ENCODE measurements at regions not wholly inside any gene's neighbourhood (a gene's known extent, or its start where the extent isn't known, plus 50 kb on each side); places are given as distances from the start of the nearest gene placed in this dataset.

DNA sequence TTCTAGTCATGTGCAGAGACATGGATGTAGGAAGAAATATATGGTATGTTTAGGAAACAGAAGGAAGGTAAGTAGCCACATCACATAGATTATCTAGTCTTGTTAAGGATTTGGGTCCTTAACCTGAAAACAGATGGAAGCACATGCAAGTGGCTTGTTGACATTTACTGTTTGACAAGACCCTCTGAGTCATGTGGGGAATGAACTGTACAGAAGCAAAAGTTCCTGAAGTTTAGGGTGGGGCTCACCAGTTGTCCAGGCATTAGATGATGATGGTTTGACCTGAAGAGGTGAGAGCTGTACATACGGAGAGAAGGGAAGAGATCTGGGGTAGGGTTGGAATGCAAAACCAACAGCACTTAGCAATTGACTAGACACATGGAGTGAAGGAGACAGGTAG lies 281.1 kb upstream of the GRIP1 start:
- DNase-seq (ENCODE audit: low read depth in 1 of 2, low spot score in 1 of 2): no peak

DNA sequence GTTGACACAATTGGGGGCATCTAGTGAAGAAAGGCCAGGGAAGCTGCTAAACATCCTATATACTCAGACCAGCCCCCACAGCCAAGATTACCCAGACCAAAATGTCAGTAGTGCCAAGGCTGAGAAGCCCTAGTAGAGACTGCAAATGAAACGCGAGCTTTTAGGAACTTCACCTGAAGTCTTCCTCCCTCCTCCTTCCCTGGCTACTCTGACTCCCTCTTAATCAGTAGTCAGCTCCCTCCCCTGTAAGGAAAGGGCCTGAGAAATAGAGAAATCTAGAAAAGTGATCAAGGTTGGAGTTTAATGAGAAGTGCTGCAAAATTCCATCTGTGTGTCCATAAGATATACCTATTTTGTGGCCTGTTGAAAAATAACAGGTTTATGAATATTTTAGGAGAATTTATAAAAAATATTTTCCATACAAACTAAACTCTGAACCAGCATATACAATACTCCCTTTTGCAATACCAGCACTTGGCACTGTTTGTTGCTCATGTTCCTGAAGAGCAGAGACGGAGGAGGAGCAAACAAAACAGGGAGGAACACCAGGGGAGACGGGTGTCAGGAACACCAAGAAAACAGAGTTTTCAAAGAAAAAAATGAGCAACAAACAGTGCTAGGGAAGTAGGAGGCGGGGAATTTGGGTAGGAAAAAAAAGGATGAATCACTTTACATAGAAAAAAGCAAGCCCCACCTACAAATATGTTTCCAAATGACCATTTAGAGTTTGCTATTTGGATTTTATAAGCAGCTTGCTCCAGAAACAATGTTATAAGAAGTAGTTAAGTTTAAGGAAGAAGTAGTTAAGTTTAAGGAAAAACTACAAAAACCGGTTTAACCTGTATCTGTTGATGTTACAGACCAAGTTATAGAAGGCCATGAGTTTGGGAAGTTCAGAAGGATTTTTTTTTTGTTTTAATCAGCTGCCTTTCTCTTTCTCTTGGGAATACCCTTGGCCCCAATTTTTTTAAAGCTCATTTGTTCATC lies 282.1 kb upstream of the GRIP1 start:
- DNase-seq (ENCODE audit: low read depth in 1 of 2, low spot score in 1 of 2): no peak

DNA sequence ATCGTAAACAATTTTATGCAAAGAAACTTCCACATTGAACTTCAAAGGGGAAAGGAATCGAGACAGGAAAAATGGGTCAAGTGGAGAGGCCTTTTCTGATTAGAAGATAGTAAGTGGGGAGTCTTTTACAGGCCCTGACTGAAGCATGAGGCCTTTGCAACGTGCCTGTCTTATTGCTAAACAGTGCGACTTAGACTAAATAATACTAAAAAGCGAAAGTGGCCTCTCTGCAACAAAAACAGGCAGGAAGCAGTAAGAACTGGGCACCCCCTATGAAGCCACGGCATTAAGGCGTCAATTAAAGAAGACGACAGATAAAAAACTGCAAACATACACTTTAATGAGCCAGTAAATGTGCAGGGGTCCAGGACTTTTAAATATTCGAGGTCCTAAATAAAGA lies 283.4 kb upstream of the GRIP1 start:
- no peak for DNase-seq (ENCODE audit: low read depth in 1 of 2, low spot score in 1 of 2)

DNA sequence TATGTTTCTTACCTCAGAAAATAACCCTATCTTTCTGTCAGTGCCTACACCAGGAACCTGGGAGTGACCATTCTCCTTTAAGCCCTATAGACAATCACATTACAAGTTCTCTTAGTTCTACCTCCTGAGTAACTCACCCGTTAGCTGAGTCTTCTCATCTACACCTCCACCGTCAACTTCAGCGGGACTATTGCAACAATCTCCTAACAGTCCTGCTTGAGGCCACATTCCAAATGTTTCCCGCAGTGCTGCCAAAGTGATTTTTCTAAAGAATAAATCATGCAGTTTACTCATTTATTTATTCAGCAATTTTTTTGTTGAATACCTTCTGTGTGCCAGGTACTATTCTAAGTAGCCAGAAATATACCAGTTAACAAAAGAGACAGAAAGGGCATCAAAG lies 285.0 kb upstream of the GRIP1 start:
- no peak for DNase-seq (ENCODE audit: low read depth in 1 of 2, low spot score in 1 of 2)

DNA sequence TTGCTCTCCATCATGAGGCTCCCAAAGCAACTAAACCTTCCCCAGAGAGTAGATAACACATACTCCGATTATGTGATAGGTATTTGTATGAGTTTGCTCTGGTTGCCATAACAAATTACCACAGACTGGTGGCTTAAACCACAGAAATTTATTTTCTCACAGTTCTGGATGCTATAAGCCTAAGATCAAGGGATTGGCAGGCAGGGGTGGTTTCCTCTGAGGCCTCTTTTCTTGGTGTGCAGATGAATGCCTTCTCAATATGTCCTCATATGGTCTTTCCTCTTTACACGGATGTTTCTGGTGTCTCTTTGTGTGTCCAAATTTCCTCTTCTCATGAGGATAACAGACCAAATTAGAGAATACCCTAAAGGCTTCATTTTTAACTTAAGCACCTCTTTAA lies 285.8 kb upstream of the GRIP1 start:
- no peak for DNase-seq (ENCODE audit: low read depth in 1 of 2, low spot score in 1 of 2)

DNA sequence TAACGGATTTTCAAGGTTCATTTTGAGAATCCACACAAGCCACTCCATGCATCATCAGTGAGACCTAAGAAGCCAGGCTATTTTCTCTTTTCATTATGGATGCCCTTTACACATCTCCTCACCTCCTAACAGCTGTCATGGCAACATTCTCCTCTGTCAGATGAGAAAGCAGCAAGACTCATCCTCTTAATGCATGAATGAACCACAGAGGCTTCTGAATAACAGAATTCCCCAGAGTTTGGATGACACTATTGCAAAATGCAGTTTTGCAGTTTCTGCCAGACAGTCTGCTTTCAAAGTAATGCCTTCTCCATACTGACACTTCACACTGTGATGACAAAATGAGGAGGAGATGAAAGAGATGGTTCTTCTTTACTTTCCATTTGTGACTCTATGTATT lies 286.7 kb upstream of the GRIP1 start:
- no peak for DNase-seq (ENCODE audit: low read depth in 1 of 2, low spot score in 1 of 2)

DNA sequence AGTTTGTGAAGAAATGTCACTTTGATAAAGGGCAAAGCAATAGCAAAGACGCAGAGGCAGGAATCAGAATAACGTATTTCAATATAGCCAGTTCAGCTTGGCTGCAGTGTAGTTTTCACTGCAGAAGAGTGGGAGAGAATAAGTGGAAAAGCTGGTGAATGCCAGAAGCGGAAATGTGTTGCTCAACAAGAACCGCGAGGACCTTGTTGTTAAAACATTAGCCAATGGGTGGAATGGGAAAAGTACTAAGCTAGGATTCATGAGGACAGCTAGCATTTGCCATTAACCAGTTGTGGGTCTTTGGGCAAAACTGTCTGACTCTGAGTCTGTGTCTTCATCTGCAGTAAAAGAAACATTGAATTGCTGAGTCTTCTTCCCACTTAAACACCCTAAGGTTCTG lies 292.9 kb upstream of the GRIP1 start:
- DNase-seq (ENCODE audit: low read depth in 1 of 2, low spot score in 1 of 2): no peak

DNA sequence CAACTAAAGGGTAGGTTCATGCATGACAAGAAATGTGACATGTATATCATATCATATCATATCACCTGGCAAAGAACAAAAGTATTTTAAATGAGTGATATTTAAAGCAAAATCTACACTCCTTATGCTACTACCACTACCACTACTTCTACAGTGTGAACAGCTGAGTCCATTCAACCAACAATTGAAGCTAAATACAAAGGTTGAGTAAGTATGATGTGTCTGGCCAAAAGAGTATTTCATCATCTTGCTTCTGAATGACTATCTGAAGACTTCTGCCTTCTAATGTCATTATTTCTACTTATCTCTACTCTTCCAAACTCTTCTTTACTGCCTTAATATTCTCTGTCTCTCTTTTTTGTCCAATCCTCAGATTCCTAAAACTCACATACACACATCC lies 292.6 kb upstream of the CAND1 start:
- DNase-seq (ENCODE audit: low read depth in 1 of 2, low spot score in 1 of 2): no peak

DNA sequence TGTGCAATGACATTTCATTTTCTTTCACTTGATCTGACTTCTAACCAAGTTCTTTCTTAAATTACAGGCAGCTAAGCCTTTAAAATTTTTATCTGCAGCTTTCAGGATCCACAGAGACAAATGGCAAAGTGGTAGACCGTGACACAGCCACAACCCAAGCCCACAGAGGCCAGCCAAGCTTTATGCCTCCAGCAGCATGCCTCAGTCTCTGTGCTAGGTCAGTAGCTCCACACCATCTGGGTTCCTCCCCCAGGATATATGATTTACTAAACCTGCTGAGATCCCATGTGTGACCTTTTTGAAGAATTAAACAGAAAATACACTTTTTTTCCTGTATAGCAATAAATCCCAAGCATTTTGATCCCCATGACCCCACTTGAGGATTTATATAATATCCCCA lies 290.4 kb upstream of the CAND1 start:
- no peak for DNase-seq (ENCODE audit: low read depth in 1 of 2, low spot score in 1 of 2)

DNA sequence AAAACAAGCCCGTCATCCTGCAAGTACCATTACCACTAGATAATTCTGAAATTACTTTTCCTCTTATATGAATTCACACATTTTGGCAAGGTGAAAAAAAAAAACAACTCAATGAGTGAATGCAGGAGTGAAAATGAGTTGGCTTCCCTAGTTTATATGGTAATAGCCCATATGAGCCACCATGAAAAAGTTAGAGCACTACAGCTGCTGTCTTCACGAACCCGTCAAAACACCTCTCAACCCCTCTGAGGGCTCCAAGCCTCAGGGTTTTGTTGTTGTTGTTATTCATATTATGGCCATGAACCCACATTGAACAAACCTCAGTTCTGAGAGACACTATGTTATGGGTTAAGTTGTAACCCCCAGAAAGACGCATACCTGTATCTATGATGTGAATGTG lies 289.9 kb upstream of the CAND1 start:
- DNase-seq (ENCODE audit: low read depth in 1 of 2, low spot score in 1 of 2): no peak

DNA sequence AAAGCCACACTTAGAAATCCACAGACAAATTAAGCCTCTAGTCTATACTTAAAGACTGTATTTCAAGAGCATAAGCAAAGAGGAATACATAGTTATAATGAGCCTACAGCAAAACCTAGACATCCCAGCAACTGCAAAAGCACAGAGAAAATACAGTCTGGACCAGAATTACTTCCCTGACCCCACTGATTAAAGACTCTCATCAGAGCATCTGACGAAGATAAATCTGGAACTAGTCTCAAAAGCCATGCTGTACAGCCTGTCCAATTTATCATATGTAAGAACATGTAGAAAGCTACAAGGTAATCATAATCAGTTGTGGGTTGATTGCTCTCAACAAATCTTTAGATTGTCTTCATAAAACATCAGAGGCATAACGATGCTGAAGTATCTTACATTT lies 285.1 kb upstream of the CAND1 start:
- no peak for DNase-seq (ENCODE audit: low read depth in 1 of 2, low spot score in 1 of 2)

DNA sequence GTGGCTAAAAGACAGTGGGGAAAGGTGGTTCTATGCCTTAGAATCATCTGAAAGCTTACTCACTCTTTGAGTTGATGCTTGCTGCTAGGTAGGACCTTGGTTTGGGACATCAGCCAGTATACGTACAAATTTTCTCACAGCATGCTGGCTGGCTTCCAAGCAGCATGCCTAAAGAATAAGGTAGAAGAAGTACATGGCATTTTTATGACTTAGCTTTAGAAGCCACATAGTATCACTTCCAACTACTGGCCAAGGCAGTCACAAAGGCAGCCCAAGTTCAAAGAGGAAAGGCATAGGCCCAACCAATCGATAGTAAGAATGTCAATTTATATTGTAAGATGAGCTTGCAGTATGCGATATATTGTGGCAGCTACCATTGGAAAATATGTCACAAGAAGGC lies 284.2 kb upstream of the CAND1 start:
- no peak for DNase-seq (ENCODE audit: low read depth in 1 of 2, low spot score in 1 of 2)

DNA sequence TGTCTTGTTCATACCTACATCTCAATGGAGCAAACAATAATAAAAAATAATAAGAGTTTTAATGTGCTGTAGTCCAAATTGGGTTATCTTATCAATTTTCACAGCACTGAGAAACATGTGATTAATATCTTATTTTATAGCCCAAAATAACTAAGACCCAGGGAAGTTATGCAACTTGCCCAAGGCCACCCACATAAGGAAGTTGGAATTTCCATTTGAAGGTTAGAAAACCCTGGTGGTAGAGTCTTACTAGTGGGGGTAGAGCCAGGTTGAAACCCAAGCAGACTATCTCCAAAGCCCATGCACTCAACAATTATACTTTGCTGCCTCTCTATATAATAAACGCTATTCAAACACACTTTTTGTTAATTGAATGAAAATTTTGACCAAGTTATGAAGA lies 270.0 kb upstream of the CAND1 start:
- DNase-seq (ENCODE audit: low read depth in 1 of 2, low spot score in 1 of 2): no peak

DNA sequence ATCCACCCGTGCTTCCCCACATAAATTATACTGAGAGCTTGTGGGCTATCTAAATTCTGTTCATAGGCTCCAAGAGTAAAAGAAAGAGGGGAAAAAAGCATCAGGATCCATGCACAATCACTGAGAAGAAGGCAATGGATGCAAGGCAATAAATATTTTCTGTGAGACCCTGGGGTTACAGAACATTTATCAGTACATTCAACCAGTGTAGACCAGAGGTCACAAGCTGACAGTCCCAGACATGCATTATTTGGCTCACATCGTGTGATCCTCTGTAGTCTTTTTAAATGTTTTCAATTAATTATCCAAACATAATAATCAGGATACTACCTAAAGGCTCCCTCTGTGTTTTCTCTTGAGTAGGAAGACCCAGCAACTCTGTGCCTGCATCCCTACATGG lies 267.9 kb upstream of the CAND1 start:
- DNase-seq (ENCODE audit: low read depth in 1 of 2, low spot score in 1 of 2): no peak

DNA sequence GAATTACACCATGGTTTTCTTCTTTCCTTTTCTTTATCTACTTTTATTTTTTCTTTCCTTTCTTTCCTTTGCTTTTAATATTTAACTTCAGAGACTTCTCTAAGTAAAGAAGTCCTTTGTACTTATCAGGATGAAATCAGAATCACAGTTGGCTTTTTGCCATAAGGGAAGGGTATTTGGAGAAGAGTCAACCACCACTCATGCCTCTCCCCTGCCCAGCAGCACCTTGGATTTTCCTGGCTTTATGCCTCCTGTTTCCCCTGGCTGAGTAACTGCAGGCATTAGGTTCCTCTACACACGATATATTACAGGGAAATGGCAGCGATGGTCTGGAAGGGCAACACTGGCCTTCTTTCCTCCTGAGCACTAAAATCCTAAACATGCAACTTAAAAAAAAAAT lies 266.4 kb upstream of the CAND1 start:
- no peak for DNase-seq (ENCODE audit: low read depth in 1 of 2, low spot score in 1 of 2)

DNA sequence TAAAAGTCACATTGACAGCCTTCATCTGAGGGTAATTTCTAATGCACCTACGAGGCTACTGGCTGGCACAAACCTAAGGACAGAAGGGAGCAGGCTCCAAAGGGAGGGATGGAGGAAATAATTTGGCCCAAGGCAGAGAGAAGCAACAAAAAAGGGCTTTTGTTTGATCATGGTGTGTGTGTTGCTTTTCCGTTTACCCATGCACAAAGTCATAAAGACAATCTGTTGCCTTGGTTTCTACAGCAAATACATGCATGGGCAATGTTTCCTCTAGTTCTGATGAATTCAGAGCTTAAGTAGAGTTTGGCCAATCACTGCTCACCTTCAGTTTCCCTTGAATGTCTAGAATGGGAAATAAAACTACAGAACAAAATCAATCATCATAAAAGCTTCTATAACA lies 262.5 kb upstream of the CAND1 start:
- DNase-seq (ENCODE audit: low read depth in 1 of 2, low spot score in 1 of 2): no peak

DNA sequence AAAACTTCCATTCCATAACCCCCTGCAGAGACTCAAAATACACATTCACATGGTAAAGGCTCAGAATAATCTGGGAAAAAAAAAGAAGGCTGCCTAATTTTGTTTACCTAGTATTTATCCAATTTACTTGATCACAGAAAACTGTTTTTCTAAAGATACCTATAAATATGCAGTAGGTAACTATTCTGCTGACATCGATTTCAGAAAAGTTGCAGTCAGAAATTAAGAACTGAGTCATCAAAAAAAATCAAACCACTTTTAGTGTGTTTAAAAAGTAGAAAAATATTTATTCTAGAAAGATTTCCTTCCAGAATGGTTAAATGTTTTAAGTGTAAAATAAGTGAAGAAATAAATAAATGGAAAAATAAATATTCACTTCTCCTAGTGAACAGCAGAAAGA lies 254.5 kb upstream of the CAND1 start:
- no peak for DNase-seq (ENCODE audit: low read depth in 1 of 2, low spot score in 1 of 2)

DNA sequence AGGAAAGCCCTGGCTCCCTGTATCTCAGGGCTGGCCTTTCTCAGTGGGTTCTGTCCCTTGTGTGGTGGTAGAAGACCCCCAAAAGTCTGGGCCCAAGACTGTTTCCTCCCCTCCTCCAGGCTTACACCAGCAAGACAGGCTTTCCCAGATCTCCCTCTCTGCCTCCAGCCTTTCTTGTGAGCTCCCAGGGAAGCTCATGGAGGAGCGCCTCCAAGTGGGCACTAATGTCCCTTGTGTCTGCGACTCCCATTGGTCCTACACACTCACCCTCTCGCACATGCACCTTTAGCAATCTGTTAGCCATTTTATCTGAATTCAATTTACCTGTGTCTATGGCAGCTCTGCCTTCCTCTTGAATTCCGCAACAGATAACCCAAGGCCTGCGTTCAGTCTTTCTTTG lies 251.1 kb upstream of the CAND1 start:
- no peak for DNase-seq (ENCODE audit: low read depth in 1 of 2, low spot score in 1 of 2)

DNA sequence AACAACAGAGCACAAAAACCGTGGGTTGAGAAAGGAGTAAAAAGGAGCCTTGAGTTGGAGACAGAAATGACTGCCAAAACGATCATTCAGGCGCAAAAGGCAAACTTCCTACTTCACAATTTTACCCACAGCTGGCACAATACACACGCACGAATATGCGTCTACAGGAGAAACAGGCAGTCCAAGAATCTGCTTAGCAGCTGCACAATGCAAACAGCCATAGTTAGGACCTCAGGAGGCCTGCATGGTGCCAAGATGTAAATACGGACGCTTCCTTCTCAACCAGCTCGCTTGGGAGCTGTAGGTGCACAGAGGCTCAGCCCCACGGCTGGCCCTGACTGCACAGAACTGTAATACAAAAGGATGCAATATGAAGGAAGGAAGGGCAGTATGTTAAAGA lies 250.1 kb upstream of the CAND1 start:
- no peak for DNase-seq (ENCODE audit: low read depth in 1 of 2, low spot score in 1 of 2)

DNA sequence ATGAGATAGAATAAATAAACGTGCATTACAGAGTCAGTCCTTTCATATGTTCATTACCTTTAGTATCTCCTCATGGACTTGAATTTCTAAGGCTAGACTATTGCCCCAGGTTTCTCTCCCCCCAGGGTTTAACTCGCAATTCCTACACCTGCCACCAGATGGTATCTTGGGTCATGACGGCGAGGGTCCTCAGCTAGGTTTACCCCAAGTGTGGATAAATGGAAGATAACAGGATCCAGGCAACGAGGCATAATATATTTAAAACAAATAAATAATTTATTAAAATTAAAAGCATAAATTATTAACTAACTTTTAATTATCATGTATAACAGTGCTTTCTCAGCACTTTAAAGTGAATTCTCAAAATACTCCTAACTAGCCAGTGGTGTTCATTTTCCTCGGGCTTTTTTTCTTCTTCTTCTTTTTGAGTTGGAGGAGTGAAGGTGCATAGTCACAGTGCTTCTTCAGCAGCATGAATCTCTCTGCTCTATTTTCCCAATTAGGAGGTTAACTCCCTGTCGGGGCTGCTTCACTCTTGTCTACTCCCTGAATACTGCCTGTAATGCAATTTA lies 243.5 kb upstream of the CAND1 start:
- peak in 1 of 2 donors; percentile 11 for DNase-seq (ENCODE audit: low read depth in 1 of 2, low spot score in 1 of 2)

DNA sequence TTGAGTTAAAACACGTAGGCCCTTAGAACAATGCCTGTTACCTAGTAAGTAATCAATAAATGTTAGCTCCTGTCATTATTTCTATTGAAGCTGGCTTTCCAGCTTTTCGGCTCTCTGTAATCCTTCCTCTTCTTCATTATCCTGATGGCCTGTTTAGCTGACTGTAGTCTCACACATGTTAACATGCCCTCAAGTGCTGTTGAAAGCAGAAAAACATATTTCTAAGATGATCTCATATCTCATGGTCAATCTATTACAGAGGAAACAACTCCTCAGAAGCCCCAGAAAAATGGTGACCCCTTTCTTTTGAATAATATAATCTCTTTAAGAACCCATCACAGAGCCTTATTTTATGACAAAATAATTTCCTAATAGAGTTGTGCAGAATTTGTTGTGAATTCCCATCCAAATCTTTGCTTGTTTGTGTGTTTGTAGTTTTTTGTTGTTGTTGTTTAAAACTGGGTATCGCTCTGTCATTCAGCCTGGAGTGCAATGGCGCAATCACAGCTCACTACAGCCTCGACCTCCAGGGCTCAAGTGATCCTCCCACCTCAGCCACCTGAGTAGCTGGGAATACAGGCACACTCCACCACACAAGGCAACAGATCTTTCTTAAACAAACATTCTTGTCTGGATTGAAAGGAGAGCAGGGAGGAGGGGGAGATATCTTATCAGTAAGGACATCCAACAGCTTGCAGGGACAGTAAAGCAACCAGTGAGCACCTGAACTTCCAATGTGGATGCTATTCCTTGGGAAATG lies 242.5 kb upstream of the CAND1 start:
- DNase-seq (ENCODE audit: low read depth in 1 of 2, low spot score in 1 of 2): no peak

DNA sequence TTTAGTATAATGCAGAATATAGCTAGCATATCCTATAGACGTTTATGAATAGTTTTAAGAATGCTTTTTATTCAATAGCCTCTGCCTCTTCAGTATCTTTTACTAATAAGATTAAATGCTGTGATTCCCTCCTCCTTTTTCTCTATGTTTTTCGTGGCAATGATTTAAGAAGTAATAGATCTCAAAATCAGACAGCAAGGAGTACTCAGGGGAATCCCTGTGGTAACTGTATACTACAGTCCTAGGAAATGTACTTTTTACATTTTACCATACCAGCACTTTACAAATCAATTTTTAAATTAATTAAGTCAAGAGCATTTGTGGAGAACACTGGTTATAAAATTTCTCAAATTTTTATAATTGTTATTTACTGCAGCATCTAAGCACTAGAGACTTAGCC lies 240.6 kb upstream of the CAND1 start:
- no peak for DNase-seq (ENCODE audit: low read depth in 1 of 2, low spot score in 1 of 2)
